NOMO-1 treated with DMSO at 0.1 percent for 48 hours (cell line): ENCODE measurements at regions not wholly inside any gene's neighbourhood (a gene's known extent, or its start where the extent isn't known, plus 50 kb on each side); places are given as distances from the start of the nearest gene placed in this dataset.
A peak's percentile ranks its signal among the peaks of the same experiment; 100 is the strongest.

ENCODE experiments used
- DNase-seq: peaks from one replicate; lab custom pipeline; 2025; ENCODE audit not compliant: unreplicated experiment; lab: John Stamatoyannopoulos, UW

DNA sequence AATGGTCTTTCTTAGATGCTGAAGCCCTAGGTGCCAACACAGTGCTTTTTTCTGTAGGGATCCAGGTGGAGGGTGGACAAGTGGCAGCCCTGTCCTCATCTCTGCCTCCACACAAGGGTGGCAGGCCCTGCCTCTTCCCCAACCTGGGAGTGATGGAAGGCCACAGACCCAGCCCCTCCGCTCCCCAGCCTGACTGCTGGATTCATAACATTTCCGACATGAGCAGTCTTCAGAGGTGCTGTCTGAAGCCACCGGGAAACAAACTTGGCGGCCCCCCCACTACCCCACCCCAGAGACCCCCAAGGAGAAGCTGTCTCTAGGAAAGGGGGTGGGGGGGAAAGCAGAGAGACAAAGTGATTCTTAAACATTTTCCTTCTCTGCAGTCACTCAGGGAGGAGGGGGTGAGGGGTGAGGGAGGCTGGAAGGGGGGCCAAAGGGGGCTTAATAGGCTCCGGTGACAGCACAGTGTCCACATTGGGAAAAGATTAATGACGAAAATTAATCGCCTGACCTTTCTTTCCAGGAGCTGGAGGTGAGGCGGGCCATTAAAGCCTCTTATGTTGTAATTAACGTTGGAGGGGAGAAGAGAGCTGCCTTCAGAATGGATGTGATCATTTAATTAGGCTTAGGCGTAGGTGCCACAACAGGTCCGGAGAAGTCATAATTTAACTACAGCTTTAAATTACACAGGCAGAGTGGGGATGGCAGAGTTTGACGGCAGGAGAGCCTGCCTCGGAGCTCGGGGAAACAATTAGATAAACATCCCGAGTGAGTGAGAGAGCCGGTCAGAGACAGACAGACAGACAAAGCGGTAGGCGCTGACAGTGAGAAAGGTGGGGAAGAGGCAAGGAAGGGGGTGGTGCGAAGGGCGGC lies 76.8 kb upstream of the FOXP4 start:
- DNase-seq: no peak

GRCh38 chr6:41470029-41470330 lies 76.2 kb upstream of the FOXP4 start:
- no peak for DNase-seq

- no peak for DNase-seq
These were observed 75.7 kb upstream of the FOXP4 start for GRCh38 chr6:41470331-41471063.

DNA sequence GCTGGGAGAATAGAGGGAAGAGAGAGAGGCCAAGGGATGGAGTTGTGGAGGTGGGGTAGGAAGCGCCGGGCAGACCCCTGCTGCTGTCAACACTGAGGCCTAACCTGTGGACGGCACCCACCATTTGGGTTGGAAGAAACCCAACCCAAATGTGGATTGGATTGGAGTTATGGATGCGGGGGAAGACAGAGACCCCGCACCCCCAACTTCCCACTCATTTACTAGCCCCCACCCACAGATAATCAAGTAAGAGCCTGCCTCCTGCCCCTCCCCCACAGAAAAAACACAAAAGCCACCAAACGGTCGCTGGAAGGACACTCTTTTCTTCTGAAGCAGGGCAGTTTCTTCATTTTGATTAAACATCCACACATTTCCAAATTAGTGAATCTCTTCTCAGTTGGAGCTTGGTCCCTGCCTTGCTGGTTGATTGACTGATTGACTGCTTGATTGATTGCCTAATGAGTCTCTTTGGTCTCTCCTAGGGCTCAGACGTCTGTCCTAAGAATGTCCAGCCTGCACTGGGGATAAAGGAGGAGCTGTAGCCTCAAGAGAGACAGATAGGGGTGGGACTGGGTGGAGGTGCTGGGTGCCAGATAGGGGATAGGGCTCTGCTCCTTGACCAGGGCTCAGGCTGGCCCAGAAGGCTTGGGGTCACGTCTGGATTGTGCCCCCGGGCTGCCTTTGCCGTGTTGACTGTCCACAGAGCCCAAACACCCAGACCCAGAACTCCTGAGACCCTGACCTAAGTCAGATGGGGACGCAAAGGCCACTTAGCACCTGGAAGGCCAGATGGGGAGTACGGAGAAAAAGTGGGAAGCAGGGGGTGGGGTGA lies 74.9 kb upstream of the FOXP4 start:
- no peak for DNase-seq

- no peak for DNase-seq
These were observed 71.8 kb upstream of the FOXP4 start for GRCh38 chr6:41474213-41474933.

DNA sequence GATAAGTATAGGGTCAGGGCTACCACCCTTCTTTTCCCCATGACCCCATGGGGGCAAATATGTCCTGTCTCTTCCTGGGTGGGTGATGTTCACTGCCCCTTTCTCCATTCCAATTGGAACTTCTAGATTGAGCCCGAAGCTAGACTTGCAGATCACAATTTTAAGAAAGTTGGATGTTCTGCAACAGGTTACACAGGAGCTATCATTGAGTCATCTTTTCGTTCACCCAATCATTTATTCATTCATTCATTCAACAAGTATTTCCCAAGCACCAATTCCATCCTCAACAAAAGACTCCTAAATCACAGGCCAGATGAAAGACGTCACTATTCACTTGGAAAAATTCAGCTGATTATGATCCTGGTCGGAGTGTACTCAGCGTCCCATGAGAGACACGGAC lies 71.0 kb upstream of the FOXP4 start:
- no peak for DNase-seq

DNA sequence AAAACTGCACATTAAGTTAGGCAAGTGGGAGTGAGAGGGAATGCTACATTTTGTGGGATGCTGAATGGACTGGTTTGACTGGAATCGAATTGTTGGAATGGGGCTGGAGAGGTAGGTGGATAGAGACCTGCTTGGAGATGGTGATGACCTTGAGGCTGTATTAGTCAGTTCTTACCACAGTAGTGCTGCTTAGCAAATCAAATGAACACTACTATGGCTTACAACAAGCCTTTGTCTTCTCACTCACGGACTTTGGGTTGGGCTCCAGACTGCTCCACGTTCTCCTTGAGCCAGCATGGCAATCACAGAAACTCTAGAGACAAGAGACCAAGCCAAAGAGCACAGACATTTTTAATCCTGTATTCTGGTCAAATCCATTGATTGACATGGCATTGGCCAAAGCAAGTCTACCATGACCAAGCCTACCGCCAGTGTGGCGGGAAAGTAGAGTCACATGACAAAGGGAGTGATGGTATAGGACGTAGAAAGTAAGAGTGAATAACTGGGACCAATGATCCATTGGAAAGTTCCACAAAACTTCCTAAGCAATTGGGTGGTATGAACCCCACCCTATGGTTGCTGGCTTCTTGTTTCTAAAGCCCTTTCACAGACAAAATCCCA lies 70.3 kb upstream of the FOXP4 start:
- DNase-seq: no peak

- DNase-seq: no peak
These were observed 69.8 kb upstream of the FOXP4 start for GRCh38 chr6:41476401-41476800.

GRCh38 chr6:41477572-41477971 lies 68.6 kb upstream of the FOXP4 start:
- DNase-seq: no peak

DNA sequence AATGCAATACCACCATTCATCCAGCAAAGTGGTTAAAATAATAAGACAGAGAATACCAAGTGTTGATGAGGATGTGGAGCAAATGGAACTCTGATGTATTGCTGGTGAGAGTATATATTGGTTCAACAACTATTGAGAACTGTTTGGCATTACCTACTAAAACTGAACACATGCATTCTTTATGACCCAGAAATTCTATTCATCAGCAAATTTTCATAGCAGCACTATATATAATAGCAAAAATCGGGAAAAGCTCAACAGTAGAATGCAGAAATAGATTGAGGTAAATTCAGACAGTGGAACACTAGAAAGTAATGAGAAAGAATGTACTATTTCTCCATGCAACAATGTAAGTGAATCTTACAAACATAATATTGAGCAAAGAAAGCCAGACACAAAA lies 62.2 kb upstream of the FOXP4 start:
- DNase-seq: no peak

- DNase-seq: no peak
These were observed 58.2 kb upstream of the FOXP4 start for GRCh38 chr6:41487860-41488432.

DNA sequence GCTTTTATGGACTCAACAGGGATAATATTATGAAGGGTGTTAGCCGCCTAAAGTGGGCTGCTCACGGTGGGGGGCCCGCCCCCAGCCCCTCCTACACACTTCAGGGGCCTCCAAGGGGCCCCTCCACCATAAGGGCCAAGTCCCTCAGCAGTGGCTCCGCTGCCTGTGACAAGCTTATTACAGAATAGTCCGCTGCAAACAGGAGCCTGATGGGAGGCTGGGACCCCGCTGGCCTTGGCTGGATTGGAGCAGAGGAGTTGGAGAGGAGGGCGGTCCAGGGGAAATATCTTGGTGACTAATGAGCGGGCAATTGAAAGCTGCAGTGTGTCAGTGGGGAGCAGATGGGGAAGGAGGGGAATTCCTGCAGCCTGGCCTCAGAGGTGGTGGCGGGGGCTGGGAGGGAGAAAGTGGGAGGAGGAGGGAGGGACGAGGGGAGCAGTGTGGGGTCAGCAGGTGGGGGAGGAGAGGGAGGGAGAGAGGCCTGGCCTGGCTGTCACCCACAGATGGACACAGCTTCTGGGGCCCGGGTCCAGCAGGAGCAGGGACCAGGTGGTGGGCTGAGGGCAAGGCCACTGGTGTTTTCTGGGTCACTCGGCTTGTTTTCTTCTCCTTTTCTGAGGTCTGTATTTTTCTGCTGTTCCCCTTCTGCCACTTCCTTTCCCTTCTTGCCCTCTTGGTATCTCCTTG lies 57.6 kb upstream of the FOXP4 start:
- no peak for DNase-seq

- DNase-seq: no peak
These were observed 56.9 kb upstream of the FOXP4 start for GRCh38 chr6:41489120-41489851.

DNA sequence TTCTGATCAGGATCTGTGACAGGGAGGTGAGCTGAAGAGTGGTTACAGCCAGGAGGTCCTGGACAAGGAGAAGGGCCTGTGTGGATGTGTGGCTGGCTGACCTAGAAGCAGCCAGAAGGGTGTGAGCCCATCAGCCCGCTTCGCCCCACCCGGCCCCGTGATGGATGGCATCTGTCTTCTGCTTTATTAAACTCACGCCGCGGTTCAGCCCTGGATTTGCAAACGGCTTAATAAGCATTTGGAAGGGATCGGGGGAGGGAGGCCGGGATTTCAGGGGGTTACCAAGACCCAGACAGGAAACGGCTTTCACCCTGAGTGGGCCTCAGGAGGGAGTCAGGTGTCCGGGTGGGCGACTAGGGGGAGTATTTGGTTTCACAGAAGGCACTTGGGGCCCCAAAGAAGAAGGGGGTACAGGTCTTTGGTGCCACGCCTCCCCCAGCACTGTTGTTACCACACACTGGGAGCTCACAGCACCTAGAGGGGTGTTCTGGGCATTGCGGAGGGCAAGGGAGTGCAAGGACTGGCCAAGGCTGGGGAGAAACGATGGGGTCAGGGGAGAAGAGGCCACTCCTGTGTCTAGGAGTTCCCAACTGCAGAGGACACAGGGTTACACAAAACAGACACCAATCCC lies 53.8 kb upstream of the FOXP4 start:
- peak; percentile 24 for DNase-seq

GRCh38 chr6:41494212-41495110 lies 51.7 kb upstream of the FOXP4 start:
- no peak for DNase-seq
